ENCODE measurements at regions not wholly inside any gene's neighbourhood (a gene's known extent, or its start where the extent isn't known, plus 50 kb on each side); places are given as distances from the start of the nearest gene placed in this dataset.
A peak's percentile ranks its signal among the peaks of the same experiment; 100 is the strongest.

DNA sequence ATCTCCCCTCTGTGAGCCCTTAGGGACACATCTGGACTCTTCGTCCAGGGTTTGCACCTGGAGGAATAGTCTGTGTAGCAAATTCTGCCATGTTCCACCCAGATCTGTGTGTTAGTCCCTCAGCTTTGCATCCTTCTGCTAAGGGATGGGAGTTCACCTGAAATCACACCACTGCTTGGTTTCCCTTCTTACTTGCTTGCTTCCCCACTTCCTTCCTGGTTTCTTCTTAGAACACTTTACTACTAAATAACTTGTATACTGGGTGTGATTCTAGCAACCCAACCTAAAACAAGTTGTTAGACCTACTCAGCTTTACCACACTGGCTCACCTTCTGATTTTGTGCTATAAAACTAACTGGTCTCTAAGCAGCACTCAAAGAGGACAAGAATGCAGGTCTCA lies 202.6 kb upstream of the MAP3K1 start:
- Mint-ChIP-seq H3K4me3 (no peak overlapping the region), H3K9me3 (ENCODE audit: low read depth) (peaks cover 14% of the 10 kb centered on the region), H3K27me3 (no peaks in the 10 kb centered on the region), H3K4me1 (peaks cover 77% of the 10 kb centered on the region), H3K36me3 (ENCODE audit: low read depth) (peaks cover 14% of the 10 kb centered on the region), H3K27ac (peak overlapping the region; percentile 52)
- ATAC-seq (no peak), DNase-seq (no peak)
- POLR2A ChIA-PET: no interaction called here
- CTCF ChIA-PET: no interaction called here
- intact Hi-C loops (cut with DNase I, micrococcal nuclease): loop anchor here in 1 of 2 experiments (5.0 kb wide), 1 partner anchor 285 kb away; no protein-coding TSS in a partner anchor

DNA sequence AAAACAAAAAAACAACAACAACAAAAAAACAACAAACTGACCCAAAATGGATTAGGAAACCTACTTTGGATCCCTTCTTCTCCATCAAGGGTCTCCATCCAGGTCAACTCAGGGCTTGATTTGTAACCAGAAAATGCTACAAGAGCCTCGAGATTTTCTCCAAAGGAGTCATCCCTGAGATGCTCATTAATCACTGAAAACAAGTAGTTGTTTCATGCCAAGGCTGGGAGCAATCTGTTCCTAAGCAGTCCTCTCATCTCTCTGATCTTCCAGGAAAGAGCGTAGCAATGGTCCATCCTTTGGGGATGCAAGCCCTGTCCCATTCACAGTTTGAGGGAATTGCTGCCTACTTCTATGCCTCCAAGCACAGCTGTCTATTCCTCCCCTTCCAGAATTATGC lies 203.0 kb upstream of the MAP3K1 start:
- Mint-ChIP-seq H3K4me1 (peaks cover 81% of the 10 kb centered on the region), H3K27me3 (no peaks in the 10 kb centered on the region), H3K27ac (peak overlapping the region; percentile 52), H3K4me3 (no peak overlapping the region), H3K36me3 (ENCODE audit: low read depth) (peaks cover 14% of the 10 kb centered on the region), H3K9me3 (ENCODE audit: low read depth) (peaks cover 12% of the 10 kb centered on the region)
- ChIA-PET CTCF (no interaction called here), POLR2A (no interaction called here)
- intact Hi-C loops (cut with DNase I, micrococcal nuclease): loop anchor here in 1 of 2 experiments (5.0 kb wide), 1 partner anchor 285 kb away; no protein-coding TSS in a partner anchor
- DNase-seq (no peak), ATAC-seq (no peak)

DNA sequence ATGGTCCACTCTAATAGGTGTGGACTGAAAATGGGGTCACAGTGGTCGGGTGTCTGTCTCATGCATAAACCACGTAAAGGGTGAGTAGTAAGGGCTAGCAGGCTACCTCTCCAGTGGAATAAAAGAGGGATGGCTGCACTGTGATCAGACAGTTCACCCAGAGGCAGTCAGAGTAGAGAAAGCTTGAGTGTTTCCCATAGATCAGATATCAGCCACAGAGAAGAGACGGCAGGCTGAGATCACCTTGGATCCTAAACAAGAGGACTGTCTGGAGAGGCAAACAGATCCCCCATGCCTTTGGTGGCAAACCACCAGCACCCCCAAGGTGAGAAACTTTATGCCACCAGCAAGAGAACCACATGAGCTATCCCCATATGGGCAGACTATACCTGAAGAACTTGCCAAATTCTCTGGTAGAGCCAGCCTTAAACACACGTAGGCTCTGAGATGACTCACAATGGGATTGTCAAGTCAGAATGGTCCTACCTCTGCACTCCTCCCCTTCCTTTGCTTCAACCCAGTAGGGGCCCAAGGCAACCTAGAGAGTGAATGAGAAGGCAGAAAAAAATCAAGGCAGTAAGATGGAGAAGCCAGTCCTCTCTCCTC lies 205.2 kb upstream of the MAP3K1 start:
- intact Hi-C loops (cut with DNase I, micrococcal nuclease): loop anchor here in 1 of 2 experiments (5.0 kb wide), 1 partner anchor 283 kb away; no protein-coding TSS in a partner anchor
- ATAC-seq (peak; percentile 98), DNase-seq (peak; percentile 71)
- Mint-ChIP-seq H3K9me3 (ENCODE audit: low read depth) (peaks cover 10% of the 10 kb centered on the region), H3K27ac (peak overlapping the region; percentile 75), H3K4me1 (peaks cover 67% of the 10 kb centered on the region), H3K36me3 (ENCODE audit: low read depth) (peaks cover 14% of the 10 kb centered on the region), H3K4me3 (peak overlapping the region; percentile 12), H3K27me3 (no peaks in the 10 kb centered on the region)
- ChIA-PET POLR2A (no interaction called here), CTCF (interaction anchor here (1.0 kb wide), 1 partner anchor 42 kb away, joined by 3 read pairs; no protein-coding TSS in a partner anchor)

DNA sequence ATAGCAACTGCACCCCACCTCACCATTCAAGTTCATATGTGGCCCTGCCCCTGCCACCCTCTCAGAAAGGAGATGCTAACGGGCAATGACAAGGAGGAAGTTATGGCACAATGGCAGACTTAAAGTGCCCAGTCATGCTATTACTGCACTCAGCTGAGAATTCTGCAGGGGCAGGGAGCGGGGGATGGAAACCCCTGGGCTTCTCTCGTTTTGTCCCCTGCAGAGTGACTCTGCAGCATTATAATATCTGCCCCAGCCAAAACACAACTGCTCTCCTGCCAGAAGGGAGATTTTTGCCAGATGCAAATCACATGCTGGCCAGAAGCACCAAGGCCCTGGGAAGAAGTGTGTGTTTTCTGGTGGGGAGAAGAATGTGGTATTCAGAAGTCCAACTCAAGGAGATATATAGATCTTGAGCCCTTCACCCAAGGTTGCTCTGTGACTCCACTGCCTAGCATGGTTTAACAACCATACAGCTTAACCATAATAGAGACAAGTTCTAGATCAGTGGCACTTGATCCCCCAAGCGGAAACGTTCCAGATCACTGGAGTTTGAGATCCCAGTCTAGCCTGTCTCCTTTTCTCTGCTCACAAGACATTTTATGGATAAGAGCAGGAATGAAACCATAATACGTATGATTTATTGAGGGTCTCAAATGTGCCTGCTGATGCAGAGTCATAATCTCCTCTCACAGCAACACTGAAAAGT lies 207.0 kb upstream of the MAP3K1 start:
- peaks cover 14% of the 10 kb centered on the region for H3K36me3 Mint-ChIP-seq (ENCODE audit: low read depth)
- H3K4me3 Mint-ChIP-seq: no peak overlapping the region
- peaks cover 49% of the 10 kb centered on the region for H3K4me1 Mint-ChIP-seq
- peaks cover 10% of the 10 kb centered on the region for H3K9me3 Mint-ChIP-seq (ENCODE audit: low read depth)
- H3K27me3 Mint-ChIP-seq: no peaks in the 10 kb centered on the region
- ATAC-seq (no peak), DNase-seq (no peak)
- H3K27ac Mint-ChIP-seq: no peak overlapping the region
- ChIA-PET CTCF (interaction anchor here (0.6 kb wide), 1 partner anchor 209 kb away, joined by 3 read pairs; no protein-coding TSS in a partner anchor), POLR2A (no interaction called here)
- intact Hi-C loops (cut with DNase I, micrococcal nuclease): no loop called here

DNA sequence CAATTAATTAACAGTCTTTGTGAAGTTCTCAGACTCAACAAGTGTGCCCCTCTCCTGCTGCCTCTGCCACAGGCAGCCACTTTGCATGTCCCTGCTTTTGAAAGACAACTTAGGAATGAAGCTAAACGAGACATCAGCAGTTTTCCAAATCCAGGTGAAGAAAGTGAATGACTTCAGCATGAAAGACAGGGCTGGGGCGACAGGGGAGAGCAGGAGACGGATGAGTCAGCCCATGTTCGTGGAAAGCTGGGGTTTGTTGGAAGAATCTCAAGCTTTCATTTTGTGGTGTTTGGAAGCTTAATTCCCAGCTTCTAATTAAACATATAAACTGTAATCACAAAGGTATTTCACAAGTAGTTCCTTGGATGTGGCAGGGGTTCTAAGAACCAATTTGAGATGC lies 207.8 kb upstream of the MAP3K1 start:
- Mint-ChIP-seq H3K36me3 (ENCODE audit: low read depth) (peaks cover 14% of the 10 kb centered on the region), H3K27me3 (no peaks in the 10 kb centered on the region), H3K27ac (no peak overlapping the region), H3K9me3 (ENCODE audit: low read depth) (peaks cover 10% of the 10 kb centered on the region), H3K4me1 (peaks cover 48% of the 10 kb centered on the region), H3K4me3 (no peak overlapping the region)
- DNase-seq: no peak
- CTCF ChIA-PET: interaction anchor here (0.6 to 0.9 kb wide), 2 partner anchors 14 to 208 kb away, joined by 3 read pairs; no protein-coding TSS in a partner anchor
- POLR2A ChIA-PET: no interaction called here
- ATAC-seq: no peak
- intact Hi-C loops (cut with DNase I, micrococcal nuclease): no loop called here

DNA sequence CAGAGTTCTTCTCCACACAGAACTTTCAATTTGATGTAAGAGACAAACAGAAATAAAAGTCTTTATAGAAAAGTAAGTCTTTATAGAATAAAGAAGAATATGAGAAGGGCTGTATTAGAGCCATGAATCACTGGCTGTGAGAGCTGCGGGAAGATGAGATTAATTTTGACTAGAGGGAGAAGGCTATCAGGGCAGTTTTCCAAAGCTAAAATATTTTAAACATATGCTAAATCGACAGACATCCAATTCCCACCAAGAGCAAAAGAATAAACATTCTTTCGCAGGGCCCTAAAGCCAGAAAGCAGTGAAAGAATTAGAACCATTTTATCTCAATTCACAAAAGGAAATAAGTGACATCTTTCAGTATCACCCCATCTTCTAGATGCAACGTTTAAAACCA lies 208.3 kb upstream of the MAP3K1 start:
- CTCF ChIA-PET: interaction anchor here (0.9 kb wide), 1 partner anchor 14 kb away, joined by 3 read pairs; no protein-coding TSS in a partner anchor

DNA sequence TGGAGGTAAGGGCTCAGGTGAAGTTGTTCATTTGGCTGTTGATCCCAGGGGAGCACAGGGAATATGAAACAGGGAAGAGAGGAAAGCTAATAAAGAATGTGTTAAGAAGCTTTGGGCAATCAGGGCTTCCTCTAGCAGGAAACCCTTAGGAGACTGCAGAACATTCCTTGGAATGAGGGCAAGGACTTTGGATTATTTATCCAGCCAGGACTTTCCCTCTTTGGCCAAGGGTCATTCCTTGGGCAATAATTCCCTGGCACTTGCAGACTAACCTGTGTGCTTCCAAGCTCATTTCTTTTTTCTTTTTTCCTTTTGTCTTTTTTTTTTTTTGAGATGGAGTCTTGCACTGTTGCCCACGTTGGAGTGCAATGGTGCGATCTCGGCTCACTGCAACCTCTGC lies 209.2 kb upstream of the MAP3K1 start:
- CTCF ChIA-PET: interaction anchor here (1.1 kb wide), 1 partner anchor 127 kb away, joined by 3 read pairs; no protein-coding TSS in a partner anchor
- Mint-ChIP-seq H3K9me3 (ENCODE audit: low read depth) (peaks cover 3% of the 10 kb centered on the region), H3K4me3 (no peak overlapping the region), H3K36me3 (ENCODE audit: low read depth) (peaks cover 6% of the 10 kb centered on the region), H3K27me3 (no peaks in the 10 kb centered on the region), H3K4me1 (peaks cover 38% of the 10 kb centered on the region), H3K27ac (no peak overlapping the region)
- intact Hi-C loops (cut with DNase I, micrococcal nuclease): no loop called here
- ATAC-seq (no peak), DNase-seq (no peak)
- POLR2A ChIA-PET: no interaction called here

More for the DNA sequence above, 208.3 kb upstream of the MAP3K1 start:
- H3K9me3 Mint-ChIP-seq (ENCODE audit: low read depth): peaks cover 10% of the 10 kb centered on the region
- no peaks in the 10 kb centered on the region for H3K27me3 Mint-ChIP-seq
- no peak overlapping the region for H3K27ac Mint-ChIP-seq
- no peak overlapping the region for H3K4me3 Mint-ChIP-seq
- H3K36me3 Mint-ChIP-seq (ENCODE audit: low read depth): peaks cover 14% of the 10 kb centered on the region
- POLR2A ChIA-PET: no interaction called here
- DNase-seq: no peak
- intact Hi-C loops (cut with DNase I, micrococcal nuclease): no loop called here
- peaks cover 43% of the 10 kb centered on the region for H3K4me1 Mint-ChIP-seq
- ATAC-seq: no peak

DNA sequence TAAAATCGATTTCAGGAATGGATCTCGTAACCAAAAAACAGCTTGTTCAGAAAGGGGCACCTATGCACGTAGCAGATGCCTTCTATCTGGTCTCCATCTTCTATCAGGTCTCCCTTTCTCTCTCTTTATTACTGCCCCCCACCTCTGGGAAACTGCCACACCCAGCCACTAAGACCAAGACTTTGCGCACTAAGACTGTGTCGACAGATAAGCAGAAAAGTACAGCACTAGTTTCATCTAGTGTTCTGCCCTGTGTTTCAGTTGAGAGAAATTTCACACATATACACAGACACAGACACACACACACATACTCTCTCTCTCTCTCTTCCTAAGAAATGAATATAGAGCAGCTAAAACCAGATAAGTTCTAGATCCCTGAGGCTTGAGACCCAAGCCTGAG lies 210.1 kb upstream of the MAP3K1 start:
- DNase-seq: no peak
- ChIA-PET POLR2A (no interaction called here), CTCF (interaction anchor here (0.9 to 1.7 kb wide), 4 partner anchors 12 to 128 kb away, joined by 3 to 5 read pairs (median 4); no protein-coding TSS in a partner anchor)
- intact Hi-C loops (cut with DNase I, micrococcal nuclease): no loop called here
- Mint-ChIP-seq H3K4me1 (peaks cover 28% of the 10 kb centered on the region), H3K4me3 (no peak overlapping the region), H3K9me3 (ENCODE audit: low read depth) (no peaks in the 10 kb centered on the region), H3K27me3 (no peaks in the 10 kb centered on the region), H3K36me3 (ENCODE audit: low read depth) (no peaks in the 10 kb centered on the region), H3K27ac (no peak overlapping the region)
- no peak for ATAC-seq

DNA sequence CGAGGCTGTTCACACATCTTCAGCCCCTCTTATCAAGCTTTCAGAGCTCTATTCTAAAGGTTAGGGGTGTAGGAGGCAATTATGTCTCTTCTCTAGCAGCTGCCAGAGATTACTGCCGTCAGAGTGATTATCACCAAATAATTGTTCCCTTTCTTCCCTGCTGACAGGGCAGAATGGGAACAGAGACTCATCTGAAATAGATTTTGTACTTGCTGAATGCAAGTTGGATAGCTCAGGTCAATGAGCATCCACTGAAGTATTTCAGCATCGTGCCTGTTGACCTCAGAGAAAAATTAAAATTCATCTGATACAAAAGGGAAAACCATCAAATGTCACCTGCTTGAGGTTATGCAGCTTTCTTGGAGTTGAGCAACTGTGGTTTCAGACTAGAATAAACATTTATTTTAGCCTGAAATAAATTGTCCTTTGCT lies 213.7 kb upstream of the MAP3K1 start:
- H3K4me3 Mint-ChIP-seq: no peak overlapping the region
- DNase-seq: no peak
- H3K4me1 Mint-ChIP-seq: peaks cover 21% of the 10 kb centered on the region
- ChIA-PET CTCF (no interaction called here), POLR2A (no interaction called here)
- H3K36me3 Mint-ChIP-seq (ENCODE audit: low read depth): no peaks in the 10 kb centered on the region
- H3K27me3 Mint-ChIP-seq: no peaks in the 10 kb centered on the region
- no peak overlapping the region for H3K27ac Mint-ChIP-seq
- no peak for ATAC-seq
- no peaks in the 10 kb centered on the region for H3K9me3 Mint-ChIP-seq (ENCODE audit: low read depth)
- intact Hi-C loops (cut with DNase I, micrococcal nuclease): no loop called here

DNA sequence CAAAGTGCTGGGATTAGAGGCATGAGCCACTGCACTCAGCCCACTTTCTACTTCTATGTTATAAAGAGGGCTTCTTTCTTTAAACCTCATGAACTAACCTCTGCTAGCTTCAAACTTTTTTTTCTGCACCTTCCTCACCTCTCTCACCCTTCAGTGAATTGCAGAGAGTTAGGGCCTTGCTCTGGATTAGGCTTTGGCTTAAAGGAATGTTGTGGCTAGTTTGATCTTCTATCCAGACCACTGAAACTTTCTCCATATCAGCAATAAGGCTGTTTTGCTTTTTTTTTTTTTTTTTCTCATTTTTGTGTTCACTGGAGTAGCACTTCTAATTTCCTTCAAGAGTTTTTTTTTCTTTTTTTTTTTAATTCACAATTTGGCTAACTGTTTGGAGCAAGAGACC lies 216.4 kb upstream of the MAP3K1 start:
- H3K27me3 Mint-ChIP-seq: no peaks in the 10 kb centered on the region
- peaks cover 21% of the 10 kb centered on the region for H3K4me1 Mint-ChIP-seq
- DNase-seq (no peak), ATAC-seq (no peak)
- ChIA-PET CTCF (interaction anchor here (0.7 to 1.6 kb wide), 2 partner anchors 87 to 328 kb away, joined by 3 to 4 read pairs; no protein-coding TSS in a partner anchor), POLR2A (no interaction called here)
- intact Hi-C loops (cut with DNase I, micrococcal nuclease): no loop called here
- H3K36me3 Mint-ChIP-seq (ENCODE audit: low read depth): no peaks in the 10 kb centered on the region
- H3K9me3 Mint-ChIP-seq (ENCODE audit: low read depth): no peaks in the 10 kb centered on the region
- no peak overlapping the region for H3K27ac Mint-ChIP-seq
- H3K4me3 Mint-ChIP-seq: no peak overlapping the region

DNA sequence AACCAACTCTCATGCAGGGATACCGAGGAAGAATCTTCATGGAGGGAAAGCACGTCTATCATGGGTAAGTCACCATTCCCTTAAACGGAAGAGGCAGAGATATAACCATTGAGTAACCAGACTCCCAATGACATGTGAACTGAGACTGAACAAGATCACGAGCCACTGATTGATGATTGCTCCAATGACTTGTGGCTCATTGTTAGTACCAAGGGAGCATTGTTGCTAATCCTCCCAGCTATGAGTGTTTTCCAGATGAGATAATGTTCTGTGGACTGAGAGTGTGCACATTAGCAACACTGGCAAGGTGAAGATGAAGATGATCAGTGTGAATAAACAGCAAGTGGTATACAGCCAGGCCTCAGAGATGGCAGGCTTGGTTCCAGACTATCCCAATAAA lies 219.2 kb upstream of the MAP3K1 start:
- intact Hi-C loops (cut with DNase I, micrococcal nuclease): no loop called here
- CTCF ChIA-PET: interaction anchor here (1.1 to 1.7 kb wide), 2 partner anchors 20 to 25 kb away, joined by 3 to 4 read pairs; no protein-coding TSS in a partner anchor
- POLR2A ChIA-PET: no interaction called here
- no peaks in the 10 kb centered on the region for H3K27me3 Mint-ChIP-seq
- no peak for ATAC-seq
- H3K36me3 Mint-ChIP-seq (ENCODE audit: low read depth): no peaks in the 10 kb centered on the region
- H3K4me1 Mint-ChIP-seq: peaks cover 12% of the 10 kb centered on the region
- no peak for DNase-seq
- H3K4me3 Mint-ChIP-seq: no peak overlapping the region
- no peak overlapping the region for H3K27ac Mint-ChIP-seq
- H3K9me3 Mint-ChIP-seq (ENCODE audit: low read depth): no peaks in the 10 kb centered on the region

DNA sequence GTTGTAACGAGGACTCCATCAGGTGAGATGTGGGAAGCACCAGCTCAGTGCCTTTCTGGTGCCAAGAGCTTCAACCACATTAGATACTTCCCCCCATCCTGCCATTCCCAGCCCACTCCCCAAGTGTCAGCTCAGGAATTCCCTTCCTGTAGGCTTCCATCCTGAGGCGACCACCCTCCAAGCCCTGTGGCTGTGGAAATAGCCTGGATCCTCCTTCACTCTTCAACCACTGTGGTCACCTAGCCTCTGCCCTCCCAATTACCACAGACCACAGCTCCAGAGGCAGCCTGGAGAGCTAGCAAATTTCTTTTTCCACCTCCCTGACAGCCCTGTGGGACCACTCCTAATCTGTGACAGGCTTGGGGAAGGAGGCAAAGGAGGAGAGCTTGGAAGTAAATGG lies 219.8 kb upstream of the MAP3K1 start:
- H3K4me1 Mint-ChIP-seq: peaks cover 12% of the 10 kb centered on the region
- H3K27ac Mint-ChIP-seq: no peak overlapping the region
- no peaks in the 10 kb centered on the region for H3K9me3 Mint-ChIP-seq (ENCODE audit: low read depth)
- POLR2A ChIA-PET: no interaction called here
- no peaks in the 10 kb centered on the region for H3K27me3 Mint-ChIP-seq
- H3K36me3 Mint-ChIP-seq (ENCODE audit: low read depth): no peaks in the 10 kb centered on the region
- CTCF ChIA-PET: interaction anchor here (1.1 to 1.7 kb wide), 2 partner anchors 19 to 24 kb away, joined by 3 to 4 read pairs; no protein-coding TSS in a partner anchor
- ATAC-seq: no peak
- DNase-seq: no peak
- intact Hi-C loops (cut with DNase I, micrococcal nuclease): no loop called here
- H3K4me3 Mint-ChIP-seq: no peak overlapping the region

Measured in activated CD4-positive, alpha-beta T cell treated with anti-CD3 and anti-CD28 coated beads for 36 hours (primary cell).